HG02571 (cell line): ENCODE measurements at regions not wholly inside any gene's neighbourhood (a gene's known extent, or its start where the extent isn't known, plus 50 kb on each side); places are given as distances from the start of the nearest gene placed in this dataset.
"Not testable (repeated sequence)": the region's sequence is repeated elsewhere in the genome, so short reads cannot be mapped to it uniquely, and the experiment has no call there.

ENCODE experiments used
- ATAC-seq: cut with Tn5 transposase; IDR thresholded peaks from one replicate; pipeline ENCODE4 v1.9.1; 2021; ENCODE audit warnings: mild to moderate bottlenecking, moderate library complexity; ENCODE audit not compliant: unreplicated experiment

- no peak for ATAC-seq
Observed at GRCh38 chr5:118095115-118095514, 893.2 kb downstream of the DTWD2 start.

GRCh38 chr5:118088448-118088847 is 899.9 kb downstream of the DTWD2 start:
- no peak for ATAC-seq

- ATAC-seq = no peak
Observed at GRCh38 chr5:118076490-118076889, 911.9 kb downstream of the DTWD2 start.

GRCh38 chr5:118070041-118070440 is 918.3 kb downstream of the DTWD2 start:
- ATAC-seq = no peak

- ATAC-seq = no peak
Observed at GRCh38 chr5:118069452-118069851, 918.9 kb downstream of the DTWD2 start.

- no peak for ATAC-seq
Observed at GRCh38 chr5:118068886-118069285, 919.5 kb downstream of the DTWD2 start.

- ATAC-seq = not testable (repeated sequence)
Observed at GRCh38 chr5:118063836-118064235, 924.5 kb downstream of the DTWD2 start.

GRCh38 chr5:118060833-118061232 is 927.5 kb downstream of the DTWD2 start:
- no peak for ATAC-seq

- no peak for ATAC-seq
Observed at GRCh38 chr5:118052503-118052902, 935.8 kb downstream of the DTWD2 start.

GRCh38 chr5:118044169-118044568 is 944.2 kb downstream of the DTWD2 start:
- ATAC-seq = no peak

- no peak for ATAC-seq
Observed at GRCh38 chr5:118043531-118043930, 944.8 kb downstream of the DTWD2 start.

- no peak for ATAC-seq
Observed at GRCh38 chr5:118042076-118042475, 946.3 kb downstream of the DTWD2 start.

- ATAC-seq = no peak
Observed at GRCh38 chr5:118040496-118040895, 947.9 kb downstream of the DTWD2 start.

GRCh38 chr5:118033686-118034338 is 954.5 kb downstream of the DTWD2 start:
- no peak for ATAC-seq

GRCh38 chr5:118029807-118030206 is 958.5 kb downstream of the DTWD2 start:
- ATAC-seq = no peak

GRCh38 chr5:118022062-118022461 is 966.3 kb downstream of the DTWD2 start:
- ATAC-seq = no peak

GRCh38 chr5:118017536-118017935 is 970.8 kb downstream of the DTWD2 start:
- no peak for ATAC-seq

GRCh38 chr5:118016396-118016795 is 972.0 kb downstream of the DTWD2 start:
- ATAC-seq = no peak

- ATAC-seq = no peak
Observed at GRCh38 chr5:118015511-118015910, 972.8 kb downstream of the DTWD2 start.

GRCh38 chr5:118009741-118010297 is 978.5 kb downstream of the DTWD2 start:
- no peak for ATAC-seq

GRCh38 chr5:118008779-118009178 is 979.6 kb downstream of the DTWD2 start:
- ATAC-seq = no peak

GRCh38 chr5:118007262-118007661 is 981.1 kb downstream of the DTWD2 start:
- no peak for ATAC-seq

- ATAC-seq = no peak
Observed at GRCh38 chr5:118006219-118006618, 982.1 kb downstream of the DTWD2 start.
